ENCODE measurements at regions not wholly inside any gene's neighbourhood (a gene's known extent, or its start where the extent isn't known, plus 50 kb on each side); places are given as distances from the start of the nearest gene placed in this dataset.

DNA sequence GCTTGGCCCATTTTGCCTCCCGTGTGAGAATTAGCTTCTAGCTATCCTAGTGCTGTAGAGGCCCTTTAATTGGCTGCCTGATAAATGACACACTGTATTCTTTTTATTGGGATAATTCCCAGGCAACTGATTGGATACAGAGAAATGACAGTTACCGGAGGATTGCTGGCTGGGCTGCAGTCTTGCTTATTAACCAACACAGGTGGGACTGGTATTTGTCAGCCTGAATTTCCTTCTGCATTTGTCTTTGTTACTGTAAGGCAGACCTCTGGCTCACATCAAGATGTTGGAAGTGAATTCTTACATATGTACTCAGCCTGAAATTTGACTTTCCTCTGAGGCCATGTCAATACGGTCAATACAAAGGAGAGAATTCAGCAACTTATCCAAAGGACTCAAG, 650.8 kb upstream of the SOX9 start:
- no peak for DNase-seq (ENCODE audit: low read depth, low spot score)
- ChIA-PET POLR2A (no interaction called here), CTCF (no interaction called here)
- H3K36me3 ChIP-seq (ENCODE audit: control insufficient read depth in 2 of 2, extremely low read depth in 1 of 2, insufficient read depth in 2 of 2, low read length in 2 of 2), result no peaks in the 10 kb centered on the region
- no peaks in the 10 kb centered on the region for H3K4me1 ChIP-seq (ENCODE audit: control insufficient read depth, extremely low read depth, insufficient read depth, low read length)
- TF ChIP-seq POLR2A (IDR thresholded peaks at IDR 0.05; ENCODE audit: low read depth, low read length), result no peak
- BruUV-seq (replicated peaks), result no TSS peak
- no peaks in the 10 kb centered on the region for H3K9me1 ChIP-seq (replicated peaks; ENCODE audit: control insufficient read depth, extremely low read depth, insufficient read depth, low read length)
- H3K9ac ChIP-seq (replicated peaks; ENCODE audit: extremely low read depth, insufficient read depth, low read length), result no peak overlapping the region
- no peak for FAIRE-seq
- H4K20me1 ChIP-seq (replicated peaks; ENCODE audit: control insufficient read depth, extremely low read depth, insufficient read depth, low read length), result no peaks in the 10 kb centered on the region
- intact Hi-C loops (cut with micrococcal nuclease) (no loop called here), dilution Hi-C loops (cut with MboI; ENCODE audit: extremely low pct_ligation_motif_present, low sequenced_read_pairs) (no loop called here)
- H3K9me3 ChIP-seq (replicated peaks; ENCODE audit: control insufficient read depth, insufficient read depth, low read length), result no peaks in the 10 kb centered on the region
- no peak overlapping the region for H2AFZ ChIP-seq (ENCODE audit: low read depth, low read length)
- no peaks in the 10 kb centered on the region for H3K27me3 ChIP-seq (ENCODE audit: control insufficient read depth in 2 of 2, insufficient read depth in 2 of 2, low read length in 2 of 2)
- H3K79me2 ChIP-seq (ENCODE audit: control insufficient read depth, insufficient read depth, low read length), result no peaks in the 10 kb centered on the region
- H3K4me3 ChIP-seq (replicated peaks in 1 of 3; ENCODE audit: insufficient read depth in 1 of 3, low read depth in 1 of 3, low read length in 3 of 3), result no peak overlapping the region
- no peak overlapping the region for H3K27ac ChIP-seq (ENCODE audit: insufficient read depth, low read depth, low read length)
- no peak overlapping the region for H3K4me2 ChIP-seq (ENCODE audit: insufficient read depth, low read length)

DNA sequence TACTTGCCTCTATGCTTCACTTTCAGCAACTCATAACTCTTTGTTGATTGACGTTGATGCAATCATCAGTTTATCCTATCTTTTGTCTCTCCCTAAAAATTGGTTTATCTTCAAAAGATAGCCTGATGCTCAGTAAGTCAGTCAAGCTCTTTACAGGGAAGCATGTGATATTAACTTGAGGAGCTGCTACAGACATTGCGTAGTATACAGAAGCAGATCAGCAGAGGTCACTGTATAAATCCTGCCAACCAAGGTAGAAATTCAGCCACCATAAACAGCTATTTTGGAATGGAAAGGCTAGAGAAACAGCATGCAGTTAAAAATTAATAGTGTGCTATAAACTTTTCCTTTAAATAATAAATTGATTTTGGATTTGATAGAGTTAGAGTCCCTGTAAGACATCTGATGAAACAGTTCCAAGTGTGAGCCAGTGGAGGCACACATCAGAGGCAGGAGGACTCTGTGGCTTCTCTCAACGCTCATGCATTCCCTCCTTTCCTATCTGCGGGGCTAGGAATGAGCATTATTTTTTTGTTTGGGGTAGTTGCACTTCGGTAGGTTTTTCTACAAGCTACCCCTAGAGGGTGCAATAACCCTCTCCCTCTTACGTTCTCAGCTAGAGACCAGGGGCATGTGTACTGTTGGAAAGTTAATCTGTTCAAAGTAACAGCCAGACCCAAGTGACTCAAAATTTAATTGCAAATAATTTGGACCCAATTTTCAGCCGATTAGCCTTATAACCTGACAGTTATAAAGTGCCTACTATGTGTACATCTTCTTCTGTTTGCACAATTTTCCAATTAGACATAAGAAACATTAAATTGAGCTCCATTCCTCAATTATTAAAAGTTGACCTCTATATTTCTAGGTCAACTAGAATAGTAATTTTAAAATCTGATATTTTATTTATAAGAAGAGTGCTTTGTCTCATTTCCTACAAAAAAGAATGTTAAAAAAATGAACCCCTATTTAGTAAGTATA, 647.7 kb upstream of the SOX9 start:
- no peak overlapping the region for H3K27ac ChIP-seq (ENCODE audit: insufficient read depth, low read depth, low read length)
- no peak overlapping the region for H3K9ac ChIP-seq (replicated peaks; ENCODE audit: extremely low read depth, insufficient read depth, low read length)
- TF ChIP-seq EZH2 (IDR thresholded peaks at IDR 0.05; ENCODE audit: borderline replicate concordance, low read depth, low read length, severe bottlenecking) (no peak), MYC (IDR thresholded peaks at IDR 0.05; ENCODE audit: low read depth, low read length) (no peak), POLR2A (IDR thresholded peaks at IDR 0.05; ENCODE audit: low read depth, low read length) (no peak), POLR2AphosphoS5 (IDR thresholded peaks at IDR 0.05; ENCODE audit: insufficient read depth, low read depth, low read length) (no peak), JUN (IDR thresholded peaks at IDR 0.05; ENCODE audit: borderline replicate concordance, insufficient read depth, insufficient read length, low read depth) (no peak), GATA2 (IDR thresholded peaks at IDR 0.05; ENCODE audit: insufficient read depth, insufficient read length, low read depth, low read length) (no peak), FOS (IDR thresholded peaks at IDR 0.05; ENCODE audit: borderline replicate concordance, insufficient read depth, low read length) (no peak)
- TF ChIP-seq, protein P1, sequence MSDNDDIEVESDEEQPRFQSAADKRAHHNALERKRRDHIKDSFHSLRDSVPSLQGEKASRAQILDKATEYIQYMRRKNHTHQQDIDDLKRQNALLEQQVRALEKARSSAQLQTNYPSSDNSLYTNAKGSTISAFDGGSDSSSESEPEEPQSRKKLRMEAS (IDR thresholded peaks at IDR 0.05; ENCODE audit: insufficient read depth, insufficient read length), result no peak
- TF ChIP-seq, protein P2, sequence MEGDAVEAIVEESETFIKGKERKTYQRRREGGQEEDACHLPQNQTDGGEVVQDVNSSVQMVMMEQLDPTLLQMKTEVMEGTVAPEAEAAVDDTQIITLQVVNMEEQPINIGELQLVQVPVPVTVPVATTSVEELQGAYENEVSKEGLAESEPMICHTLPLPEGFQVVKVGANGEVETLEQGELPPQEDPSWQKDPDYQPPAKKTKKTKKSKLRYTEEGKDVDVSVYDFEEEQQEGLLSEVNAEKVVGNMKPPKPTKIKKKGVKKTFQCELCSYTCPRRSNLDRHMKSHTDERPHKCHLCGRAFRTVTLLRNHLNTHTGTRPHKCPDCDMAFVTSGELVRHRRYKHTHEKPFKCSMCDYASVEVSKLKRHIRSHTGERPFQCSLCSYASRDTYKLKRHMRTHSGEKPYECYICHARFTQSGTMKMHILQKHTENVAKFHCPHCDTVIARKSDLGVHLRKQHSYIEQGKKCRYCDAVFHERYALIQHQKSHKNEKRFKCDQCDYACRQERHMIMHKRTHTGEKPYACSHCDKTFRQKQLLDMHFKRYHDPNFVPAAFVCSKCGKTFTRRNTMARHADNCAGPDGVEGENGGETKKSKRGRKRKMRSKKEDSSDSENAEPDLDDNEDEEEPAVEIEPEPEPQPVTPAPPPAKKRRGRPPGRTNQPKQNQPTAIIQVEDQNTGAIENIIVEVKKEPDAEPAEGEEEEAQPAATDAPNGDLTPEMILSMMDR (IDR thresholded peaks at IDR 0.05; ENCODE audit: extremely low read depth in 1 of 2, insufficient read depth in 1 of 2, low read depth in 1 of 2, low read length in 2 of 2), result no peak
- intact Hi-C loops (cut with micrococcal nuclease) (no loop called here), dilution Hi-C loops (cut with MboI; ENCODE audit: extremely low pct_ligation_motif_present, low sequenced_read_pairs) (no loop called here)
- DNase-seq (ENCODE audit: low read depth, low spot score) (no peak), FAIRE-seq (no peak)
- BruUV-seq (replicated peaks), result no TSS peak
- no peak overlapping the region for H3K4me2 ChIP-seq (ENCODE audit: insufficient read depth, low read length)
- no peak overlapping the region for H2AFZ ChIP-seq (ENCODE audit: low read depth, low read length)
- no peaks in the 10 kb centered on the region for H3K9me1 ChIP-seq (replicated peaks; ENCODE audit: control insufficient read depth, extremely low read depth, insufficient read depth, low read length)
- no peaks in the 10 kb centered on the region for H3K27me3 ChIP-seq (ENCODE audit: control insufficient read depth in 2 of 2, insufficient read depth in 2 of 2, low read length in 2 of 2)
- H3K4me3 ChIP-seq (replicated peaks in 1 of 3; ENCODE audit: insufficient read depth in 1 of 3, low read depth in 1 of 3, low read length in 3 of 3), result no peak overlapping the region
- POLR2A ChIA-PET, result no interaction called here
- H3K36me3 ChIP-seq (ENCODE audit: control insufficient read depth in 2 of 2, extremely low read depth in 1 of 2, insufficient read depth in 2 of 2, low read length in 2 of 2), result no peaks in the 10 kb centered on the region
- no peaks in the 10 kb centered on the region for H4K20me1 ChIP-seq (replicated peaks; ENCODE audit: control insufficient read depth, extremely low read depth, insufficient read depth, low read length)
- H3K79me2 ChIP-seq (ENCODE audit: control insufficient read depth, insufficient read depth, low read length), result no peaks in the 10 kb centered on the region
- no peaks in the 10 kb centered on the region for H3K9me3 ChIP-seq (replicated peaks; ENCODE audit: control insufficient read depth, insufficient read depth, low read length)
- CTCF ChIA-PET, result no interaction called here
- H3K4me1 ChIP-seq (ENCODE audit: control insufficient read depth, extremely low read depth, insufficient read depth, low read length), result no peaks in the 10 kb centered on the region

All from endothelial cell of umbilical vein (primary cell).